Astrocyte (in vitro differentiated cells and primary cell): ENCODE measurements at regions not wholly inside any gene's neighbourhood (a gene's known extent, or its start where the extent isn't known, plus 50 kb on each side); places are given as distances from the start of the nearest gene placed in this dataset.

Experiments
- DNase-seq: peaks from one replicate; pipeline ENCODE4 v3.0.0-alpha.2; 2010; ENCODE audit warnings: low read depth
- FAIRE-seq: peaks from 2 replicates; lab custom pipeline; 2011; peaks lifted over from hg19 to GRCh38; lab: Jason Lieb, UNC
- H2AFZ ChIP-seq: 2 replicates; pipeline ENCODE4 v1.6.0; 2012; ENCODE audit warnings: low read depth, low read length, inconsistent platforms
- H3K27ac ChIP-seq: 2 replicates; pipeline ENCODE4 v1.5.1; 2011; ENCODE audit warnings: low read depth, low read length, inconsistent platforms
- H3K27me3 ChIP-seq: 2 replicates; pipeline ENCODE4 v1.6.0; 2011; ENCODE audit warnings: low read length, inconsistent platforms; ENCODE audit not compliant: insufficient read depth
- H3K36me3 ChIP-seq: 2 replicates; pipeline ENCODE4 v1.5.1; 2011; ENCODE audit warnings: low read length, inconsistent platforms; ENCODE audit not compliant: insufficient read depth
- H3K4me1 ChIP-seq: 2 replicates; pipeline ENCODE4 v1.5.1; 2011; ENCODE audit warnings: low read length, inconsistent platforms; ENCODE audit not compliant: insufficient read depth
- H3K4me2 ChIP-seq: 2 replicates; pipeline ENCODE4 v1.6.0; 2012; ENCODE audit warnings: low read length, inconsistent platforms
- H3K4me3 ChIP-seq: 2 replicates; pipeline ENCODE4 v1.5.1; 2011; ENCODE audit warnings: low read depth, mild to moderate bottlenecking, low read length, inconsistent platforms; ENCODE audit not compliant: insufficient read depth
- H3K79me2 ChIP-seq: 2 replicates; pipeline ENCODE4 v1.6.0; 2012; ENCODE audit warnings: mild to moderate bottlenecking, low read length, inconsistent platforms; ENCODE audit not compliant: insufficient read depth
- H3K9ac ChIP-seq: 2 replicates; pipeline ENCODE4 v1.6.0; 2012; ENCODE audit warnings: mild to moderate bottlenecking, low read length, inconsistent platforms
- H3K9me3 ChIP-seq: 2 replicates; pipeline ENCODE4 v1.5.1; 2012; ENCODE audit warnings: low read depth, mild to moderate bottlenecking, low read length, inconsistent platforms; ENCODE audit not compliant: insufficient read depth
- H4K20me1 ChIP-seq: 2 replicates; pipeline ENCODE4 v1.6.0; 2012; ENCODE audit warnings: low read length, inconsistent platforms; ENCODE audit not compliant: insufficient read depth
- H3K27ac Mint-ChIP-seq: one replicate; pipeline ENCODE4 v1.8.0; 2021; ENCODE audit warnings: mild to moderate bottlenecking, mixed read lengths; ENCODE audit not compliant: unreplicated experiment
- H3K27me3 Mint-ChIP-seq: one replicate; pipeline ENCODE4 v1.8.0; 2021; ENCODE audit warnings: low read depth, mixed read lengths; ENCODE audit not compliant: unreplicated experiment
- H3K36me3 Mint-ChIP-seq: one replicate; pipeline ENCODE4 v1.8.0; 2021; ENCODE audit warnings: low read depth, mixed read lengths; ENCODE audit not compliant: unreplicated experiment
- H3K4me1 Mint-ChIP-seq: one replicate; pipeline ENCODE4 v1.8.0; 2021; ENCODE audit warnings: low read depth, mixed read lengths; ENCODE audit not compliant: unreplicated experiment
- H3K4me3 Mint-ChIP-seq: one replicate; pipeline ENCODE4 v1.8.0; 2021; ENCODE audit warnings: mild to moderate bottlenecking, moderate library complexity, mixed read lengths; ENCODE audit not compliant: unreplicated experiment
- H3K9me3 Mint-ChIP-seq: one replicate; pipeline ENCODE4 v1.8.0; 2021; ENCODE audit warnings: mild to moderate bottlenecking, mixed read lengths; ENCODE audit not compliant: unreplicated experiment
- CTCF ChIP-seq: IDR thresholded peaks from 2 replicates; pipeline ENCODE4 v1.5.1; 2011; ENCODE audit warnings: low read depth, mild to moderate bottlenecking, inconsistent platforms, low read length, moderate library complexity; ENCODE audit not compliant: insufficient read depth
- EZH2 ChIP-seq: IDR thresholded peaks from 2 replicates; pipeline ENCODE4 v1.6.1; 2012; ENCODE audit warnings: mild to moderate bottlenecking, low read length, inconsistent platforms; ENCODE audit not compliant: insufficient read depth

- H3K9me3 ChIP-seq = peaks cover 5% of the 10 kb centered on the region
- TF ChIP-seq CTCF (no peak), EZH2 (no peak)
- Mint-ChIP-seq H3K4me1 (no peaks in the 10 kb centered on the region), H3K4me3 (no peak overlapping the region), H3K9me3 (no peaks in the 10 kb centered on the region), H3K27me3 (peaks cover 24% of the 10 kb centered on the region), H3K27ac (no peak overlapping the region), H3K36me3 (no peaks in the 10 kb centered on the region)
- H4K20me1 ChIP-seq = no peaks in the 10 kb centered on the region
- H3K27ac ChIP-seq = no peak overlapping the region
- H3K36me3 ChIP-seq = no peaks in the 10 kb centered on the region
- FAIRE-seq (no peak), DNase-seq (no peak)
- H3K79me2 ChIP-seq = no peaks in the 10 kb centered on the region
- no peak overlapping the region for H2AFZ ChIP-seq
- H3K27me3 ChIP-seq = no peaks in the 10 kb centered on the region
- H3K4me1 ChIP-seq = no peaks in the 10 kb centered on the region
- H3K9ac ChIP-seq = no peak overlapping the region
- no peak overlapping the region for H3K4me3 ChIP-seq
- H3K4me2 ChIP-seq = no peak overlapping the region
Observed at GRCh38 chr11:71364176-71364671, 84.0 kb downstream of the DHCR7 start.

- peaks cover 28% of the 10 kb centered on the region for H3K27me3 Mint-ChIP-seq
- TF ChIP-seq CTCF (no peak), EZH2 (no peak)
- no peaks in the 10 kb centered on the region for H3K4me1 Mint-ChIP-seq
- Histone ChIP-seq H3K79me2 (no peaks in the 10 kb centered on the region), H3K4me2 (no peak overlapping the region), H3K9me3 (peaks cover 5% of the 10 kb centered on the region), H3K4me3 (no peak overlapping the region), H3K4me1 (no peaks in the 10 kb centered on the region), H3K36me3 (no peaks in the 10 kb centered on the region), H3K27ac (no peak overlapping the region), H3K9ac (no peak overlapping the region), H2AFZ (no peak overlapping the region), H3K27me3 (no peaks in the 10 kb centered on the region), H4K20me1 (no peaks in the 10 kb centered on the region)
- H3K4me3 Mint-ChIP-seq = no peak overlapping the region
- H3K27ac Mint-ChIP-seq = no peak overlapping the region
- no peak for FAIRE-seq
- no peak for DNase-seq
- H3K36me3 Mint-ChIP-seq = no peaks in the 10 kb centered on the region
- peaks cover 2% of the 10 kb centered on the region for H3K9me3 Mint-ChIP-seq
Observed at GRCh38 chr11:71363721-71364120, 84.5 kb downstream of the DHCR7 start.

- H2AFZ ChIP-seq = no peak overlapping the region
- H4K20me1 ChIP-seq = no peaks in the 10 kb centered on the region
- peaks cover 5% of the 10 kb centered on the region for H3K9me3 ChIP-seq
- H3K4me1 Mint-ChIP-seq = no peaks in the 10 kb centered on the region
- no peak overlapping the region for H3K4me2 ChIP-seq
- H3K79me2 ChIP-seq = no peaks in the 10 kb centered on the region
- H3K4me1 ChIP-seq = no peaks in the 10 kb centered on the region
- H3K4me3 Mint-ChIP-seq = no peak overlapping the region
- H3K27ac ChIP-seq = no peak overlapping the region
- H3K36me3 Mint-ChIP-seq = no peaks in the 10 kb centered on the region
- H3K27ac Mint-ChIP-seq = no peak overlapping the region
- FAIRE-seq = no peak
- H3K27me3 ChIP-seq = no peaks in the 10 kb centered on the region
- H3K36me3 ChIP-seq = no peaks in the 10 kb centered on the region
- TF ChIP-seq CTCF (no peak), EZH2 (no peak)
- no peak overlapping the region for H3K4me3 ChIP-seq
- H3K9me3 Mint-ChIP-seq = peaks cover 2% of the 10 kb centered on the region
- H3K27me3 Mint-ChIP-seq = peaks cover 26% of the 10 kb centered on the region
- no peak overlapping the region for H3K9ac ChIP-seq
- DNase-seq = no peak
Observed at GRCh38 chr11:71358963-71359567, 89.1 kb downstream of the DHCR7 start.
